HepG2 (cell line): ENCODE measurements at regions not wholly inside any gene's neighbourhood (a gene's known extent, or its start where the extent isn't known, plus 50 kb on each side); places are given as distances from the start of the nearest gene placed in this dataset.

Experiments
- AHR ChIP-seq: IDR thresholded peaks from 2 replicates; pipeline ENCODE4 v1.6.1; 2018; ENCODE audit warnings: missing genetic modification reagents, missing compliant biosample characterization
- BCL3 ChIP-seq: sonication (generic); formaldehyde crosslinking; IDR thresholded peaks from 2 replicates; pipeline ENCODE4 v1.5.1; 2020; ENCODE audit warnings: mild to moderate bottlenecking, missing genetic modification reagents, moderate library complexity
- BHLHE40 ChIP-seq: IDR thresholded peaks from 2 replicates; pipeline ENCODE4 v1.6.1; 2011; ENCODE audit warnings: low read length, improper control_type of control experiment
- GLI4 ChIP-seq: sonication (generic); formaldehyde crosslinking; IDR thresholded peaks from 2 replicates; pipeline ENCODE4 v1.5.1; 2020; ENCODE audit warnings: missing genetic modification reagents, mild to moderate bottlenecking, moderate library complexity, borderline replicate concordance
- HIC2 ChIP-seq: sonication (generic); formaldehyde crosslinking; IDR thresholded peaks from 2 replicates; pipeline ENCODE4 v1.9.0; 2022; ENCODE audit warnings: low read depth, missing genetic modification reagents
- MEIS1 ChIP-seq: sonication (generic); formaldehyde crosslinking; IDR thresholded peaks from 2 replicates; pipeline ENCODE4 v1.9.0; 2021; ENCODE audit warnings: mild to moderate bottlenecking, missing genetic modification reagents, moderate library complexity, borderline replicate concordance
- NCOA1 ChIP-seq: sonication (generic); formaldehyde crosslinking; IDR thresholded peaks from 2 replicates; pipeline ENCODE4 v1.9.0; 2021; ENCODE audit warnings: missing genetic modification reagents
- PHF8 ChIP-seq: sonication (generic); formaldehyde crosslinking; IDR thresholded peaks from 2 replicates; pipeline ENCODE4 v1.5.0; 2020; ENCODE audit warnings: missing genetic modification reagents
- RFX5 ChIP-seq: IDR thresholded peaks from 2 replicates; pipeline ENCODE4 v1.6.1; 2011; ENCODE audit warnings: low read depth, low read length, improper control_type of control experiment
- SETDB1 ChIP-seq: sonication (generic); formaldehyde crosslinking; IDR thresholded peaks from 2 replicates; pipeline ENCODE4 v1.5.1; 2020; ENCODE audit warnings: missing genetic modification reagents, mild to moderate bottlenecking, borderline replicate concordance
- TEAD2 ChIP-seq: sonication (generic); formaldehyde crosslinking; IDR thresholded peaks from 2 replicates; pipeline ENCODE4 v1.9.0; 2021; ENCODE audit warnings: missing genetic modification reagents
- THAP8 ChIP-seq: sonication (generic); formaldehyde crosslinking; IDR thresholded peaks from 2 replicates; pipeline ENCODE4 v1.5.1; 2020; ENCODE audit warnings: missing genetic modification reagents, mild to moderate bottlenecking, borderline replicate concordance
- TRIM22 ChIP-seq: fragments of 450-650 bp; IDR thresholded peaks from 2 replicates; pipeline ENCODE4 v1.6.1; 2017
- ZBTB43 ChIP-seq: sonication (generic); formaldehyde crosslinking; conservative IDR thresholded peaks from 2 replicates; pipeline ENCODE4 v1.4.0; 2020; ENCODE audit warnings: missing genetic modification reagents
- ZFP91 ChIP-seq: sonication (generic); formaldehyde crosslinking; IDR thresholded peaks from 2 replicates; pipeline ENCODE4 v1.9.0; 2022; ENCODE audit warnings: missing genetic modification reagents, mild to moderate bottlenecking, borderline replicate concordance
- ZMYM2 ChIP-seq: sonication (generic); formaldehyde crosslinking; IDR thresholded peaks from 2 replicates; pipeline ENCODE4 v1.8.0; 2022; ENCODE audit warnings: mild to moderate bottlenecking, missing genetic modification reagents
- ZNF136 ChIP-seq: sonication (generic); formaldehyde crosslinking; IDR thresholded peaks from 2 replicates; pipeline ENCODE4 v1.8.1; 2022; ENCODE audit warnings: low read depth, mild to moderate bottlenecking, moderate library complexity, missing genetic modification reagents
- ZNF138 ChIP-seq: sonication (generic); formaldehyde crosslinking; IDR thresholded peaks from 2 replicates; pipeline ENCODE4 v1.5.0; 2020; ENCODE audit warnings: mild to moderate bottlenecking, low read depth, missing genetic modification reagents
- ZNF274 ChIP-seq: sonication (generic); formaldehyde crosslinking; IDR thresholded peaks from 2 replicates; pipeline ENCODE4 v1.5.1; 2020; ENCODE audit warnings: mild to moderate bottlenecking, missing genetic modification reagents
- ZNF713 ChIP-seq: sonication (generic); formaldehyde crosslinking; IDR thresholded peaks from 2 replicates; pipeline ENCODE4 v1.4.0; 2020; ENCODE audit warnings: mild to moderate bottlenecking, missing genetic modification reagents
- ZSCAN20 ChIP-seq: sonication (generic); formaldehyde crosslinking; IDR thresholded peaks from 2 replicates; pipeline ENCODE4 v1.4.0; 2020; ENCODE audit warnings: missing genetic modification reagents, mild to moderate bottlenecking, borderline replicate concordance

GRCh38 chrX:109872021-109872732 lies 130.7 kb upstream of the TMEM164 start (continued):
- TF ChIP-seq ZBTB43 (CRISPR knock-in tag) (no peak), RFX5 (no peak), AHR (CRISPR knock-in tag) (no peak), TRIM22 (no peak), BHLHE40 (no peak), BCL3 (CRISPR knock-in tag) (no peak), ZMYM2 (CRISPR knock-in tag) (no peak), PHF8 (no peak), ZNF274 (CRISPR knock-in tag) (no peak), THAP8 (CRISPR knock-in tag) (no peak), HIC2 (no peak), ZNF136 (no peak), TEAD2 (CRISPR knock-in tag) (no peak), MEIS1 (CRISPR knock-in tag) (no peak), GLI4 (no peak), SETDB1 (CRISPR knock-in tag) (no peak), ZNF713 (CRISPR knock-in tag) (no peak), ZSCAN20 (no peak), ZNF138 (CRISPR knock-in tag) (no peak), NCOA1 (CRISPR knock-in tag) (no peak), ZFP91 (CRISPR knock-in tag) (no peak)
